ENCODE measurements at regions not wholly inside any gene's neighbourhood (a gene's known extent, or its start where the extent isn't known, plus 50 kb on each side); places are given as distances from the start of the nearest gene placed in this dataset.

DNA sequence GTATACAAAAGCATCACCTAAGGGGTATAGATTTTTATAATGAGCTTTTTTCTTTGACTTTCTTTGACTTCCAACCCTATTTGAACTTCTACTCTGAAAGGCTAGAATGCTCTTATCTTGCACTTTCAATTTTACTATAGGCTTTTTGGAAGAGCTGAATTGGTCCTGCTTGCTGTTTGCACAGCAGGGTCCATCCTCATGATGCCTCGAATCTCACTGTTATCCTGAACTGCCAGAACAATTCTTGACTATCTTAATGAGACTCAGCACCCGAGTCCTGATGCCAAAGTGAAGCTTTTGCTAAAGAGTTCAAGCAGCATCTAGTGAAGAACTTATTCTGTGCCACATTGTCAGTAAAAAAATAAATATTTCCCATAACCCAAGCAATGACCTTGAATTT, 488.3 kb upstream of the ANO5 start (continued):
- TF ChIP-seq, protein P1, sequence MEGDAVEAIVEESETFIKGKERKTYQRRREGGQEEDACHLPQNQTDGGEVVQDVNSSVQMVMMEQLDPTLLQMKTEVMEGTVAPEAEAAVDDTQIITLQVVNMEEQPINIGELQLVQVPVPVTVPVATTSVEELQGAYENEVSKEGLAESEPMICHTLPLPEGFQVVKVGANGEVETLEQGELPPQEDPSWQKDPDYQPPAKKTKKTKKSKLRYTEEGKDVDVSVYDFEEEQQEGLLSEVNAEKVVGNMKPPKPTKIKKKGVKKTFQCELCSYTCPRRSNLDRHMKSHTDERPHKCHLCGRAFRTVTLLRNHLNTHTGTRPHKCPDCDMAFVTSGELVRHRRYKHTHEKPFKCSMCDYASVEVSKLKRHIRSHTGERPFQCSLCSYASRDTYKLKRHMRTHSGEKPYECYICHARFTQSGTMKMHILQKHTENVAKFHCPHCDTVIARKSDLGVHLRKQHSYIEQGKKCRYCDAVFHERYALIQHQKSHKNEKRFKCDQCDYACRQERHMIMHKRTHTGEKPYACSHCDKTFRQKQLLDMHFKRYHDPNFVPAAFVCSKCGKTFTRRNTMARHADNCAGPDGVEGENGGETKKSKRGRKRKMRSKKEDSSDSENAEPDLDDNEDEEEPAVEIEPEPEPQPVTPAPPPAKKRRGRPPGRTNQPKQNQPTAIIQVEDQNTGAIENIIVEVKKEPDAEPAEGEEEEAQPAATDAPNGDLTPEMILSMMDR (IDR thresholded peaks at IDR 0.05) = no peak
- TF ChIP-seq GATA2 (CRISPR knock-in tag; IDR thresholded peaks at IDR 0.05) (no peak), EP300 (IDR thresholded peaks at IDR 0.05; ENCODE audit: borderline replicate concordance in 1 of 2, low read depth in 1 of 2, low read length in 1 of 2) (no peak), USF1 (IDR thresholded peaks at IDR 0.05; ENCODE audit: borderline replicate concordance, low read depth) (no peak)

- TF ChIP-seq SIN3A (IDR thresholded peaks at IDR 0.05; ENCODE audit: borderline replicate concordance, low read depth, low read length) (no peak), NFIC (IDR thresholded peaks at IDR 0.05; ENCODE audit: borderline replicate concordance) (no peak), JUND (IDR thresholded peaks at IDR 0.05) (no peak), MXI1 (IDR thresholded peaks at IDR 0.05; ENCODE audit: low read depth, low read length) (no peak), RXRA (IDR thresholded peaks at IDR 0.05; ENCODE audit: borderline replicate concordance, low read depth) (no peak), FOSL2 (IDR thresholded peaks at IDR 0.05; ENCODE audit: borderline replicate concordance, low read depth) (no peak), RFX5 (IDR thresholded peaks at IDR 0.05; ENCODE audit: low read length) (no peak), ELF1 (IDR thresholded peaks at IDR 0.05) (no peak), RAD21 (IDR thresholded peaks at IDR 0.05; ENCODE audit: low read length) (no peak), MAX (IDR thresholded peaks at IDR 0.05; ENCODE audit: low read depth) (no peak), TEAD4 (IDR thresholded peaks at IDR 0.05; ENCODE audit: borderline replicate concordance, insufficient read depth) (no peak), EZH2phosphoT487 (IDR thresholded peaks at IDR 0.05; ENCODE audit: borderline replicate concordance, low read depth) (no peak), TCF12 (IDR thresholded peaks at IDR 0.05) (no peak), USF1 (IDR thresholded peaks at IDR 0.05; ENCODE audit: borderline replicate concordance, low read depth) (no peak), FOXJ3 (CRISPR knock-in tag; IDR thresholded peaks at IDR 0.05) (no peak)
- Histone ChIP-seq H3K27me3 (ENCODE audit: insufficient read depth) (no peaks in the 10 kb centered on the region), H3K4me2 (no peak overlapping the region), H3K27ac (ENCODE audit: low read depth in 2 of 2, low read length in 1 of 2) (no peak overlapping the region), H3K9ac (no peak overlapping the region), H3K36me3 (replicated peaks in 1 of 2; ENCODE audit: control insufficient read depth in 1 of 2, insufficient read depth in 2 of 2, low read length in 1 of 2) (no peaks in the 10 kb centered on the region), H3K9me2 (no peaks in the 10 kb centered on the region), H3K9me3 (no peaks in the 10 kb centered on the region), H3K4me3 (ENCODE audit: low read depth in 2 of 2, low read length in 1 of 2) (no peak overlapping the region), H4K20me1 (ENCODE audit: insufficient read depth) (no peaks in the 10 kb centered on the region), H3F3A (replicated peaks; ENCODE audit: insufficient read depth) (no peaks in the 10 kb centered on the region), H2AFZ (ENCODE audit: low read depth) (no peak overlapping the region), H3K79me2 (ENCODE audit: insufficient read depth) (no peaks in the 10 kb centered on the region), H3K4me1 (ENCODE audit: control insufficient read depth in 1 of 2, insufficient read depth in 2 of 2, low read depth in 1 of 2, low read length in 1 of 2) (peaks cover 0 to 2% of the 10 kb centered on the region in 2 experiments; a peak in 1 of 4 replicates)
- CTCF ChIA-PET = interaction anchor here (0.7 kb wide), 1 partner anchor 9 kb away, joined by 4 read pairs; no protein-coding TSS in a partner anchor
- 5% methylated on average over 2 of the region's 2 CpGs for WGBS (ENCODE audit: low lambda C conversion rate)
- POLR2A ChIA-PET = no interaction called here
- no peak for DNase-seq
Measured at GRCh38 chr11:21707116-21707739, 485.7 kb upstream of the ANO5 start.
